ENCODE measurements at regions not wholly inside any gene's neighbourhood (a gene's known extent, or its start where the extent isn't known, plus 50 kb on each side); places are given as distances from the start of the nearest gene placed in this dataset.

GRCh38 chr22:27198518-27199035 lies 541.2 kb downstream of the MIAT start:
- TF ChIP-seq CTCF (IDR thresholded peaks at IDR 0.05; ENCODE audit: low read length) (no peak), EZH2 (IDR thresholded peaks at IDR 0.05; ENCODE audit: borderline replicate concordance, low read length) (no peak)

Data from OCI-LY1 (cell line).